Natural killer cell (primary cell): ENCODE measurements at regions not wholly inside any gene's neighbourhood (a gene's known extent, or its start where the extent isn't known, plus 50 kb on each side); places are given as distances from the start of the nearest gene placed in this dataset.

Experiments
- ATAC-seq, 3 donors: fragments of 150-1000 bp in 2 of 3; fragments of 200-7000 bp in 1 of 3; cut with Tn5 transposase; 1 replicate in 1 of 3; 2 replicates in 2 of 3; pipeline ENCODE4 v1.10.0; 2021; ENCODE audit warnings: mild to moderate bottlenecking in 2 of 3, moderate library complexity in 2 of 3
- DNase-seq, 2 donors: peaks; one replicate each; pipeline versions ENCODE4 v3.0.0 to v3.0.0-alpha.2; 2013 to 2021; ENCODE audit warnings: mixed read lengths in 1 of 2
- H3K27ac ChIP-seq: one replicate; pipeline ENCODE4 v1.5.1; 2013; ENCODE audit warnings: mild to moderate bottlenecking, low read length
- H3K27me3 ChIP-seq: one replicate; pipeline ENCODE4 v1.6.1; 2013; ENCODE audit warnings: low read length; ENCODE audit not compliant: control insufficient read depth, insufficient read depth
- H3K36me3 ChIP-seq: one replicate; pipeline ENCODE4 v1.6.1; 2013; ENCODE audit warnings: low read length; ENCODE audit not compliant: control insufficient read depth, insufficient read depth
- H3K4me1 ChIP-seq: one replicate; pipeline ENCODE4 v1.6.1; 2013; ENCODE audit warnings: low read length; ENCODE audit not compliant: control insufficient read depth, insufficient read depth
- H3K4me3 ChIP-seq: one replicate; pipeline ENCODE4 v1.5.1; 2013; ENCODE audit warnings: low read length
- H3K9me3 ChIP-seq: one replicate; pipeline ENCODE4 v1.6.1; 2013; ENCODE audit warnings: low read length; ENCODE audit not compliant: control insufficient read depth, insufficient read depth
- H3K27ac Mint-ChIP-seq, 2 donors: one replicate each; pipeline ENCODE4 v1.8.0; 2022; ENCODE audit warnings: mild to moderate bottlenecking in 2 of 2, mixed read lengths in 2 of 2, moderate library complexity in 1 of 2
- H3K27me3 Mint-ChIP-seq, 2 donors: one replicate each; pipeline ENCODE4 v1.8.0; 2022; ENCODE audit warnings: low read depth in 2 of 2, mixed read lengths in 2 of 2
- H3K36me3 Mint-ChIP-seq: one replicate; pipeline ENCODE4 v1.8.0; 2022; ENCODE audit warnings: mixed read lengths
- H3K4me1 Mint-ChIP-seq, 2 donors: one replicate each; pipeline ENCODE4 v1.8.0; 2022; ENCODE audit warnings: mixed read lengths in 2 of 2
- H3K4me3 Mint-ChIP-seq: one replicate; pipeline ENCODE4 v1.8.0; 2022; ENCODE audit warnings: mild to moderate bottlenecking, moderate library complexity, mixed read lengths
- H3K9me3 Mint-ChIP-seq, 2 donors: one replicate each; pipeline ENCODE4 v1.8.0; 2022; ENCODE audit warnings: mixed read lengths in 2 of 2
- CTCF ChIP-seq: fragments of 200-600 bp; IDR thresholded peaks from one replicate; pipeline ENCODE4 v1.8.0; 2022; ENCODE audit warnings: antibody characterized with exemption
- WGBS: methylation state at CpG from one replicate; pipeline ENCODE4 v1.1.7; 2013; ENCODE audit warnings: missing lambda C conversion rate; ENCODE audit not compliant: insufficient coverage; 5-methylcytosine and 5-hydroxymethylcytosine counted together
- intact Hi-C: fragments of 100-400 bp; cut with micrococcal nuclease; formaldehyde crosslinking; loops from one replicate; pipeline ENCODE4 v1.14.2; 2022

GRCh38 chr18:45498287-45498658 lies 117.0 kb upstream of the SLC14A2 start:
- H3K27ac Mint-ChIP-seq: no peak overlapping the region
- no peaks in the 10 kb centered on the region for H3K9me3 Mint-ChIP-seq
- ATAC-seq: no peak
- 81% methylated on average over 4 of the region's 4 CpGs for WGBS
- intact Hi-C loops: no loop called here
- no peaks in the 10 kb centered on the region for H3K36me3 Mint-ChIP-seq
- DNase-seq: no peak
- no peak overlapping the region for H3K4me3 Mint-ChIP-seq
- Histone ChIP-seq H3K4me3 (no peak overlapping the region), H3K4me1 (no peaks in the 10 kb centered on the region), H3K27ac (no peak overlapping the region), H3K9me3 (no peaks in the 10 kb centered on the region), H3K27me3 (no peaks in the 10 kb centered on the region), H3K36me3 (no peaks in the 10 kb centered on the region)
- TF ChIP-seq CTCF: no peak
- no peaks in the 10 kb centered on the region for H3K4me1 Mint-ChIP-seq
- peaks cover 0 to 12% of the 10 kb centered on the region in 2 donors for H3K27me3 Mint-ChIP-seq

GRCh38 chr18:45503990-45504389 lies 111.3 kb upstream of the SLC14A2 start:
- TF ChIP-seq CTCF: no peak
- no peaks in the 10 kb centered on the region for H3K36me3 Mint-ChIP-seq
- Histone ChIP-seq H3K4me1 (no peaks in the 10 kb centered on the region), H3K27me3 (no peaks in the 10 kb centered on the region), H3K4me3 (no peak overlapping the region), H3K36me3 (no peaks in the 10 kb centered on the region), H3K9me3 (no peaks in the 10 kb centered on the region), H3K27ac (no peak overlapping the region)
- no peaks in the 10 kb centered on the region for H3K4me1 Mint-ChIP-seq
- DNase-seq: no peak
- H3K27me3 Mint-ChIP-seq: peaks cover 0 to 3% of the 10 kb centered on the region in 2 donors
- no peak for ATAC-seq
- H3K4me3 Mint-ChIP-seq: no peak overlapping the region
- no peak overlapping the region for H3K27ac Mint-ChIP-seq
- peaks cover 2 to 4% of the 10 kb centered on the region in 2 donors for H3K9me3 Mint-ChIP-seq
- WGBS: 84% methylated on average over 3 of the region's 3 CpGs
- intact Hi-C loops: no loop called here

- no peak for TF ChIP-seq CTCF
- ATAC-seq (no peak), DNase-seq (no peak)
- Mint-ChIP-seq H3K27ac (no peak overlapping the region), H3K27me3 (peaks cover 0 to 6% of the 10 kb centered on the region in 2 donors), H3K4me1 (no peaks in the 10 kb centered on the region), H3K4me3 (no peak overlapping the region), H3K36me3 (no peaks in the 10 kb centered on the region), H3K9me3 (peaks cover 2 to 4% of the 10 kb centered on the region in 2 donors)
- H3K4me1 ChIP-seq: no peaks in the 10 kb centered on the region
- no peaks in the 10 kb centered on the region for H3K9me3 ChIP-seq
- H3K27ac ChIP-seq: no peak overlapping the region
- no peak overlapping the region for H3K4me3 ChIP-seq
- H3K27me3 ChIP-seq: no peaks in the 10 kb centered on the region
- no peaks in the 10 kb centered on the region for H3K36me3 ChIP-seq
- intact Hi-C loops: no loop called here
- WGBS: 73% methylated on average over 12 of the region's 12 CpGs
Measured at GRCh38 chr18:45505497-45506206, 109.6 kb upstream of the SLC14A2 start.

GRCh38 chr18:45506951-45507350 lies 108.3 kb upstream of the SLC14A2 start:
- Histone ChIP-seq H3K27ac (no peak overlapping the region), H3K36me3 (no peaks in the 10 kb centered on the region), H3K4me1 (no peaks in the 10 kb centered on the region), H3K9me3 (no peaks in the 10 kb centered on the region), H3K27me3 (no peaks in the 10 kb centered on the region), H3K4me3 (no peak overlapping the region)
- Mint-ChIP-seq H3K4me3 (no peak overlapping the region), H3K36me3 (no peaks in the 10 kb centered on the region), H3K27me3 (peaks cover 3 to 6% of the 10 kb centered on the region in 2 donors), H3K27ac (no peak overlapping the region), H3K4me1 (no peaks in the 10 kb centered on the region), H3K9me3 (peaks cover 2 to 4% of the 10 kb centered on the region in 2 donors)
- WGBS: 92% methylated on average over 4 of the region's 4 CpGs
- no peak for TF ChIP-seq CTCF
- ATAC-seq: no peak
- DNase-seq: no peak
- intact Hi-C loops: no loop called here
